Gastroesophageal sphincter (tissue), 3 donors: ENCODE measurements at regions not wholly inside any gene's neighbourhood (a gene's known extent, or its start where the extent isn't known, plus 50 kb on each side); places are given as distances from the start of the nearest gene placed in this dataset.

ENCODE experiments used
- EP300 ChIP-seq: sonication (generic); formaldehyde crosslinking; IDR thresholded peaks from one replicate; pipeline ENCODE4 v1.6.1; 2017; ENCODE audit warnings: antibody characterized with exemption, mild to moderate bottlenecking
- POLR2AphosphoS5 ChIP-seq: sonication (generic); formaldehyde crosslinking; IDR thresholded peaks from one replicate; pipeline ENCODE4 v1.6.1; 2017; ENCODE audit warnings: antibody characterized with exemption
- TF ChIP-seq, protein P1 (sequence below), 4 experiments: fragments of 200-600 bp in 2 of 4; fragments of 450-650 bp in 2 of 4; sonication (generic) in 1 of 4; IDR thresholded peaks; one replicate each; pipeline ENCODE4 v1.5.1; 2017 to 2019; ENCODE audit warnings: antibody characterized with exemption in 4 of 4, mild to moderate bottlenecking in 2 of 4, moderate library complexity in 2 of 4

DNA sequence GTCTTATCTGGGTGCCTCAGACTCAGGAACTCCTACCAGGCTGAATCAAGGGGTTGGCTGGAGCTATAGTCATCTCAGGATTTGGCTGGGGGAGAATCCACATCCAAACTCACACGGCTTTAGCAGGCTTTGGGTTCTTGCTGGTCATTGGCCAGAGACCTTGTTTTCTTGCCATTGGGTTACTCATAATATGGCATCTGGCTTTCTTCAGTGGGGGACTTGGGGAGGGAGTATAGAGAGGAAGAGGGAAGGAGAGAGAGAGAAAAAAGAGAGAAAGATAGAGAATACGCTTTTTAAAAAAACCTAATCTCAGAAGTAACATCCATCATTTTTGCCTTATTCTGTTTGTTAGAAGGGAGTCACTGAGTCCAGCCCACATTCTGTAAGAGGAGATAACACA is 191.5 kb upstream of the SHISA6 start:
- TF ChIP-seq, protein P1, sequence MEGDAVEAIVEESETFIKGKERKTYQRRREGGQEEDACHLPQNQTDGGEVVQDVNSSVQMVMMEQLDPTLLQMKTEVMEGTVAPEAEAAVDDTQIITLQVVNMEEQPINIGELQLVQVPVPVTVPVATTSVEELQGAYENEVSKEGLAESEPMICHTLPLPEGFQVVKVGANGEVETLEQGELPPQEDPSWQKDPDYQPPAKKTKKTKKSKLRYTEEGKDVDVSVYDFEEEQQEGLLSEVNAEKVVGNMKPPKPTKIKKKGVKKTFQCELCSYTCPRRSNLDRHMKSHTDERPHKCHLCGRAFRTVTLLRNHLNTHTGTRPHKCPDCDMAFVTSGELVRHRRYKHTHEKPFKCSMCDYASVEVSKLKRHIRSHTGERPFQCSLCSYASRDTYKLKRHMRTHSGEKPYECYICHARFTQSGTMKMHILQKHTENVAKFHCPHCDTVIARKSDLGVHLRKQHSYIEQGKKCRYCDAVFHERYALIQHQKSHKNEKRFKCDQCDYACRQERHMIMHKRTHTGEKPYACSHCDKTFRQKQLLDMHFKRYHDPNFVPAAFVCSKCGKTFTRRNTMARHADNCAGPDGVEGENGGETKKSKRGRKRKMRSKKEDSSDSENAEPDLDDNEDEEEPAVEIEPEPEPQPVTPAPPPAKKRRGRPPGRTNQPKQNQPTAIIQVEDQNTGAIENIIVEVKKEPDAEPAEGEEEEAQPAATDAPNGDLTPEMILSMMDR (IDR thresholded peaks at IDR 0.05) = no peak
- no peak for TF ChIP-seq POLR2AphosphoS5
- TF ChIP-seq EP300 = no peak
